HG02938 (cell line): ENCODE measurements at regions not wholly inside any gene's neighbourhood (a gene's known extent, or its start where the extent isn't known, plus 50 kb on each side); places are given as distances from the start of the nearest gene placed in this dataset.
"Not testable (repeated sequence)": the region's sequence is repeated elsewhere in the genome, so short reads cannot be mapped to it uniquely, and the experiment has no call there.

ENCODE experiments used
- ATAC-seq: cut with Tn5 transposase; IDR thresholded peaks from one replicate; pipeline ENCODE4 v1.9.1; 2021; ENCODE audit warnings: mild to moderate bottlenecking, moderate library complexity; ENCODE audit not compliant: unreplicated experiment

DNA sequence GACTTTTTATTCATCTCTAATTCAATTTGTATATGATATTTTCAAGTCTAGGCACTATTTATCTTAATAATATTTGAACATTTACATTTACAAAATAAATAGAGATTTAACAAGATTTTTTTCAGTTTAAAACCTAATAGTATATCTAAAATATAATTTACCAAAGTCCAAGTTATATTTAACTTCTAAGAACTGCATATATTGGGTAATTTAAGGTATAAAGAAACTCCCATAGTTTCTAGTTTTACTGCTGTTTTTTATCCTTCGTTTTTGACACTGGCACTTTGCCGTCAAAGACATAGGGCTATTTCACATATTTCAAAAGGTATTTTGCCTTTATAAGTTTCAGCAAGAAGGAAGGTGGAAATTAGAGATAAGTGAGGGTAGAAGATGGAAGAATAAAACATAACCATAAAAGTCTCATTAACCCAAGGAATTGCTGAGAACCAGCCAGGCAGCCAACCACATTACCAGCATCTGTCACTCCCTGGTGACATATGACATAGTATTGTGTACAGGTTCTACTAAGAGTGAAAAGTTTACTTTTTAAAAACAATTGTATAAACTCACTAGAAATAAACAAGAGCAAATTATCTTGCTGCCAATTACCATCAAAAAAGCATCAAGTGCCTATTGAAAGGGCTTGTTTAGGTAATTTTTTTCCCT is 251.5 kb downstream of the NSUN3 start:
- ATAC-seq, result no peak

DNA sequence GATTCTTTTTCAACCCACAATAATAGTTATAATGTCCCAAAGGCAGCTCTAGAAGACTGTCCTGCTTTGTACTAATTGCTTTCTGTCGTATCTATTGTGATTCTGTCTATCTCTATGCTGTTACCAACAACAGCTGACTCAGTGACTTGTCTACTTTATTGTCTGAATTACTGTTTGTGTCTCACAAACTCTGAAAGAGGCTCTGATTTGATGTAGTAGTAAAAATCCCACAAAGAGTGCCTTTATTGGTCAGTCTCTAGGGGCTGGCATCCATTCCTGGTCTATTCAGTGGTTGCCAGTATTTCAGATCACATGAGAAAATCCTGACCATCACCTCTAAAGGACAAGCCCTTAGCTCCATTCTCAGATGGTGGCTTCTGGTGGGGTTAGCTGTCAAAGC is 254.2 kb downstream of the NSUN3 start:
- ATAC-seq, result no peak

DNA sequence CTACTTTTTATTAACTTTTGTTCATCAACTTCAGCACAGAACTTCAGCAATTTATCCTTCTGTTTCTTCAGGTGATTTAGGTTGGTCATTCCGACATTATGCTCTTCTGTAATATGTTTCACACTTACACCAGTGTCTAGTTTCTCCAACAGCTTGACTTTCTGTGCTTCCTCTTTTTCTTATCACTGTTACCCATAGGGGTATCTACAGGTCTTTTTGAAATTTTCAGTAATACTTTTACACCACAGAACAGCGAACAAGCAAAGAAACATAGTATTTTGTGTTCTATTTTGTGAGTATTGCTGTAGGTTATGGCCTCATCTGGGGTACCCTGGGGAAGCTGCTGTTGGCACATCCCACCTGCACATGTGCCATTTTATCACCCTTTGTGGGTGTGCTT is 260.7 kb downstream of the NSUN3 start:
- no peak for ATAC-seq

DNA sequence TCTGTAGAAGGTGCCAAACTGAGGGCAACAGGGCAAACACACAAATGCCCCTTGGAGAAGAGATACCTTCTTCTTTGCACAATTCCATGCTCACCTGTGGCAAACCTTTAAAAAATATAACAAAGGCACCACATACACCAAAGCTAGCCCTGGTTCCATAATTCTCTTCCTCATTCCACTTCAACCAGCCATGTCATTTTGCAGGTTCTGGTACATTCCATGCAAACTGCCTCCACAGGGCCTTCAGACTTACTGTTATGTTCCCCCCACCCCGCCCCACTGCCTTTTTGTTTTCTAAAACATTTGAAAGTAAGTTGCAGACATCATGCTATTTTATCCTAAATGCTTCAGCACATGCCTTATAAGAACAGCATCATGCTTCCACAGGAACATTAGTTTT is 269.0 kb downstream of the NSUN3 start:
- ATAC-seq, result no peak

DNA sequence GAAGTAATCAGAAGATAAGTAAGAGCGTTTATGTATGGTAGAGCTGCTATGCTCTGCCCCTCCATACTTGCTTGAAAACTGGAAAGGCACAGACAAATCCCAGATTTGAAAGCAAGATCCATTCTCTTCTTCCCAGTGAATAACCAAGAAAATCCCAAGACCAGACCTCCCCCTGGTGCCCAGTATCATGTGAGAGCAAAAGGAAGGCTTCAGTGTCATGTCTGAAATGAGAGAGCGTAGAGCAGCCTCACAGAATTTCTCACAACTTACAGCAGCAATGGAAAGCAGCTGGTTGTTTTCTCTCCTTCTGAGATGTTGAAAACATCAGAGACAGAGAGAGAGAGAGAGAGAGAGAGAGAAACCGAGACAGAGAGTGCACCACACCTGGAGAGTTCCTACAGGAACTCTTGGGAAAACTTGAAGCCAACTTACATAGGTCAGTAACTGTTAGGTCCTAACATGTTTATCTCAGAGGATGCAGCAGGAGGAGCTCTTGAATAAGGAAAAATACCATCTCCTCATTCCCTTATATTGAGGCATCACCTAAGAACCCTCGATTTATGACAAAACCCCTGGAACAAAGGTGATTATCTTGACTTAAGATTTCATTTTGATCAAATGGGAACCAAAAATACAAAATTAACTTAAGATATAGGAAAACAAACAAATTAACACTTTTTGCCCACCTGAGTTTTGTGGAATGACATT is 273.3 kb downstream of the NSUN3 start:
- no peak for ATAC-seq

DNA sequence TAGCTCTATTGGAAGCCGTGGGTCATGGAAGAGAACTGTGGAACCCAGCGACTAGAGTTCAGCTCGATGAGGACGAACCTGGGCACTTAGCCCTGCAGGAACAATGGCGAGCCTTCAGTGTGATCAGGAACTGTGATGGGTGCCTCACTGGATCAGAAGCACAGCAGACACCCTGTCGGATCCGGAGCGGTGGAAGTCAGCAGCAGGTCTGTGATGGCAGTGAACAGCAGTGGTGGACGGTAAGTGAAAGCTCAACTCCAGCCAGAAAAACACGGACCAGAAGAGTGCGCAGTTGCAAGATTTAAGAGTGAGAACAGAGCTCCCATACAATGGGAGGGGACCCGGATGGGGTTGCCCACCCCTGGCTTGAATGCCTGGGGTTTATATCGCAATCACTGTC is 282.2 kb downstream of the NSUN3 start:
- ATAC-seq, result no peak

DNA sequence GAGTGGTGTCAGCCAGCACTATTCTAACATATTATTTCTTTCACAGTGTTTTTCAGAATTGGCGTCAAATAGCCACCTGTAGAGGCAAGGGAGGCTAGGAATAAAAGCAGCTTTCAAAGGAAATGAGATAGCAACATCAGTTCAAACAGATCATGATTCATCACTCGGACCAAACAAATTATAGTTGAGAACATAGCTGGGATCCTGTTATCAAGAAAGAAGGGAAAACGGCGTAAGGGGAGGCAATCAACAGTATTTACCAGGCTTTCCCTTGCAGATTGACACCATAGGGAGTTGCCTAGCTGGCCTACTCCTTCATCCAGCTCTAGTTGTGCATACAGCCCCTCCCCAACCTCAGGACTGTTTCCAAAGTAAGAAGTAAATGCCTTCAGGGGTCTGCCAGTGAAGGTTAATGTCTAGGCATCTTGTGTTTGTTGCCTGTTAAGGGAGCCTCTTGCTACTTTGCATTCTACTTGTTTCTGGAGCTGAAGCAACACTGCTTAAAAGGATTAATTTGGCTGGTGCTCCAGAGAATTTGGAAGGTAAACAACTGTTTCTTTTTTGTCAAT is 286.5 kb downstream of the NSUN3 start:
- ATAC-seq, result no peak

DNA sequence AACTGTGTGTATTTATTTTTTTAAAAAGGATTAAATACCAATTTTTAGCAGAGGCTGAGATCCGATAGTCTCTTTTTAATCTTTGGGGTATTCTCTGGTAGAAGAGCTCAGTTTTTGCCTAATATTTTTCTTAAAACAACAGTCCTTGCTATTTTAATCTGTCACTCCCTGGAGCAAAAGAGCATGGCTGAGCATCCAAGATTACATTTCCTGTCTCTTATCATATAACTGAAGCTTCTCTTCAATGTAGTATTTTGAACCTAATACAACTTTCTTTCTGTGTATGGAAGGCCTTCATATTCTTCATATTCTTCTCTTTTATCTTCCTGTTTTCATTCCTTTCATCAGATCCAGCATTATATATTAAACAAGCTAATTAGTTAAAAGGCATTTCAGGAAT is 293.7 kb downstream of the NSUN3 start:
- no peak for ATAC-seq

DNA sequence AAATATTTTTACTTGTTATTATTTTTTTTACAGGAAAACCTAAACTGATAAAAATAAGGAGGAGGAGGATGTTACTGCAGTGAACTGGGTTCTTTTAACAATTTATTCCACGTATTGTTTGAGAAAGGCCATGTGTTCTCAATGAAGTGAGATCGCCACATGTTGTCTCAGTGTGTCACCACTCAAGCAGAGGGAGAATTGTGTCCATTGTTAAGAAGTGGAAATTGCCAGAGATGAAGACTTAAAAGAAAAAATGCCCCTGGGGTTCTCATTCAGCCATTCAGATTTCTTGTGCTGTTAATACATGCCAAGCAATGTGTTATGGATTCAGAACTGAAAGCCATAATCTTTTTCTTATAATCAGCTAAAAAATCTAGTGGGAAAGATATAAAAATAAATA is 297.1 kb downstream of the NSUN3 start:
- ATAC-seq, result no peak

DNA sequence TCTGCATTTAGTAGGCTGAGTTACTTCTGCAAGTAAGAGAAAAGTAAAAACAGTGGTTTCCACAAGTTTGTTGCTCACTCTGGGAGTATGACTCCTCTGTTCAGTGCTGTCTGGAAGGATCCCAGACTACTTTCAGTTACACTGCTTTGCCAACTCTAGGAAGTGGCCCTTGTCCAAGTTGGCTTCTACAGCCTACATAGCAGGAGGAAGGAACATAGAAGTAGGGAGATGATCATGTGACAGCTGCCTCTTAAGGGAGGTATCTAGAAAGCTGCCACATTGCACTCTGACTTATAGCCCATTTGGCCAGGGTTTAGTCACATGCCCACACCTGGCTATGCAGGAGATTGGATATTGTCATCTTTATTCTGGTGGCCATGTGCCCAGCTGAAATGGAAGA is 298.1 kb downstream of the NSUN3 start:
- no peak for ATAC-seq

DNA sequence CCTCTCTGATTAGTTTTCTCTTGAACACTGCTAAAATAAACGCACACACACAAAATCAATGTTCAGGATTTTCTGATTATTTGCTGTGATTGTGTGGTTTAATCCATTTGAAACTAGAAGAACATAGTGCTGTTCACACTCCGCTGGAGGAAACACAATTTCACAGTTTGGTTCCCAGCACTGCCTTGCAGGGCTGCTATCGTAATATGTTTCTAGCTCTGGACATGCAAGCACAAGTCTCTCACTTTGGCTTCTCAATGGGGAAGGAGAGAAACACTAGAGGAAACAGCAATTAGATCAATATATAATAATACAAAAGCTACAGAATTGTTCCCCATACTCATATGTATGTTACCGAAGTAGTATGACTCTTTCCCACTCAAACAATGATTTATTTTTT is 299.5 kb downstream of the NSUN3 start:
- no peak for ATAC-seq

DNA sequence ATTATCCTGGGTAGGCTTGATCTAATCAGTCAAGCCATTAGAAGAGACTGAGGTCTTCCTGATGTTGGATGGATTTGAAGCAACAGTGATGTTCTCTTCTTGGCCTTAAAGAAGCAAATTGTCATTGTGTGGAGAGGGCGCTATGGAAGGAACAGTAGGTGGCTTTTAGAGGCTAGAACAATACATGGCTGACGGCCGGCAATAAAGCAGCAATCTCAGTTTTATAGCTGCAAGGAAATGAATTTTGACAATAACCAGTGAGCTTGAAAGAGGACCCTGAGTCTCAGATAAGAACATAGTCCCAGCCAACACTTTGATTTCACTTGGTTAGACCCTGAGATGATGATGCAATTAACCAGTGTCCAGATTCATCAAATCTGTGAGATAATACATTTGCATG is 302.1 kb downstream of the NSUN3 start:
- ATAC-seq, result no peak

DNA sequence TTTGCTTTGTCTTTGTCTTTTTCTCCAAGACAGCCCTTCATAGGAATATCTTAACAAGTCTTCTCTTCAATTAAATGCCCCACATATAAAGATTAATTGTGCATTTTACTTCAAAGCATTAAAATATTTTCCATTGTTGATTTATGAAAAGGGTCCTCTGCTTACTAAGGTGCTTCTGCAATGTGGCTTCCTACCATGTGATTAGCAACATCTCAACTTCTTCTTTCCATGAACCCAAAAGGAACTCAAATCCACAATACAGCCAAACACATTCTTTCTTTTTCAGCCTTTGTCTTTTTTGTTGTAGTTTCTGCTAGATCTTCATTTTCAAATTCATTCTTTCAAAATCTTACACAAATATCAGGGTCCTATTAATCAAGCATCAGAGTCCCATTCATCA is 309.2 kb downstream of the NSUN3 start:
- no peak for ATAC-seq

DNA sequence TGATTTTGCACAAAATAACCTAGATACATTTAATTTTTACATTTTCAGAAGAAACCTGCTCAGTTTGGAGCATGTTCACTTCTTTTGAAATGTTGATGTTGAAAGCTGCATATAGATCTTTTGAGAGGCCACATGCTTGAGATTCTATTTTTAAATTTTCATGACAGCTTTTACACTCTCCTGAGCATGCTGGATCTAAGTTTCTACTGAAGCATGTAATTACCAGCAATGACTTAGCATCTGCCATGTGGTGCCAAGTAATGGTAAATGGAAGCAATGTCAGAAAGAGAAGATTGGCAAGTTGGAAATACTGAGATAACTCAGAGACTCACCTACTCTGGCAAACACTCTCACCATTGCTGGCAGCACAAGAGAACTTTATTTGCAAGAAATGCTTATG is 310.6 kb downstream of the NSUN3 start:
- ATAC-seq, result no peak

DNA sequence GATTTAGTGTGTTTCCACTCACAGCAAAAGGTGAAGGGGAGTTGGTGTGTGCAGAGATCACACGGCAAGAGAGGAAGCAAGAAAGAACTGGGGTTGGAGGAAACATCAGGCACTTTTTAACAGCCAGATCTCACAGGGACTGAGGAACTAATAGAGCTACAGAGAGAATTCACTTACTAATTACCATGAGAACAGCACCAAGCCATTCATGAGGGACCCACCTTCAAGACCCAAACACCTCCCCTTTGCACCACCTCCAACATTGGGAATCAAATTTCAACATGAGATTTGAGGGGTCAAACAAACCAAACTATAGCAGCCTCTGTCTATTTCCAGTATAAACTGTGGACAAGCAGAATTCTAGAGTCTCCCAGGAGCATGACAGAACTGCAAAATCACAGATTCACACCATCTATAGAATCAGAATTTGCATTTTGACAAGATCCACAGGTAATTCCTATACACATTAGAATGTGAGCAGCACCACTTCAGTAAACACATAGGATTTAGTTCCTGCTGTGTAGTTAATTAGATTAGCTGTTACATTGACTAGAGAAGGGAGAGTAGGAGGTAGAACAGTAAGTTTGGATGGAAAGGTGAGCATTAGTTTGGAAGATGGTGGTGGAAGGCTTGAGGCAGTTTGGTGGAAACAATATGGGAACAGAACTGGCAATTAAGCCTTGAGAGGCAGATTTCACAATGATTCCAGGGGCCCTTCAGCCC is 311.7 kb downstream of the NSUN3 start:
- ATAC-seq, result no peak

DNA sequence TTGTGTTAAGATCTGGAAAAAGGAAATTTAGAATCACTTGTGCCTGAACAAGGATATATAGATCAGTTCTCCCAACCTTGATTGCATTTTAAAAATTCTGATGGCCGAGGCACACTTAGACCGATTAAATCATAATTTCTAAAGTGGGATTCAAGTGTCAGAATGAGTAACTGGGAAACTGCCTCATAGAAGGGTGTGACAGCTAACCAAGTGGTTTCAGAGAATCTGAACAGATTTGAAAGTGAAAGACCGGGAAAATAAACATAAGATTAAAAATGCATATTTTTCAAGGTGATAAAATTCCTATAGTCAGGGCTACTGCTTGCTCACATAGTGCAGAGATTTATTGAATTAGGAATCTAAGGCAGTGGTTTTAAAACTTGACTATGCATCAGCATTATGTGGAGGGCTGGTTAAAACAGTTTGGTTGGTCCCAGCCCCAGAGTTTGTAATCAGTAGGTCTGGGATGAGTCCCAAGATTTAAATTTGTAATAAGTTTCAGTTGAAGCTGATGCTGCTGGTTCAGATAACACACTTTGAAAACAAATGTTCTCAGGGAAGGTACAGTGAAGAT is 314.3 kb downstream of the NSUN3 start:
- not testable (repeated sequence) for ATAC-seq

DNA sequence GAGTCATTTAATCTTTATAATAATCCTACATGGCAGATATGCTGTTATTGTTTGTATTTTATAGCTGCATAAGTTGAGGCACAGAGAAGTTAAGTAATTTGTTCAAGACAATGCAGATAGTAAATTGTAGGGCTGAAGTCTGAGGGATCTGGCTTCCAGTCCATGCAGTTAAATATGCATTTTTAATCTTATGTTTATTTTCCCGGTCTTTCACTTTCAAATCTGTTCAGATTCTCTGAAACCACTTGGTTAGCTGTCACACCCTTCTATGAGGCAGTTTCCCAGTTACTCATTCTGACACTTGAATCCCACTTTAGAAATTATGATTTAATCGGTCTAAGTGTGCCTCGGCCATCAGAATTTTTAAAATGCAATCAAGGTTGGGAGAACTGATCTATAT is 315.0 kb downstream of the NSUN3 start:
- ATAC-seq, result not testable (repeated sequence)

DNA sequence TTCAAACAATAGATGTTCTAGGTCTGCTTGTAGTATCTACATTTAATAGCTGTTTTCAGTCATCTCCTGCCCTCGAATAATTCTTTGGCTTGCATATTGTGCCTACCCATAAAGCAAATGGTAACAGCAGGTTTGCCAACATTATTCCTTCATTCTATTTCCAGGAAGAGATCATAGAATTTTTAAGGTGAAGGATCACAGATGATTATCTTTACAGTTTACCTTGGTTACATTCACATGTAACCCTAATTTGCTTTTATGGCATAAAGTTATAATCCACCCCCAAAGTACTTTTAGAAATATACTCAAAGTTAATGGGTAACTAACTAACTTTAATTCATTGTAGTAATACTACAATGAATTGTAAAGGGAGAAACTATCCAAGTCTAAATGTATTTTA is 315.5 kb downstream of the NSUN3 start:
- no peak for ATAC-seq

DNA sequence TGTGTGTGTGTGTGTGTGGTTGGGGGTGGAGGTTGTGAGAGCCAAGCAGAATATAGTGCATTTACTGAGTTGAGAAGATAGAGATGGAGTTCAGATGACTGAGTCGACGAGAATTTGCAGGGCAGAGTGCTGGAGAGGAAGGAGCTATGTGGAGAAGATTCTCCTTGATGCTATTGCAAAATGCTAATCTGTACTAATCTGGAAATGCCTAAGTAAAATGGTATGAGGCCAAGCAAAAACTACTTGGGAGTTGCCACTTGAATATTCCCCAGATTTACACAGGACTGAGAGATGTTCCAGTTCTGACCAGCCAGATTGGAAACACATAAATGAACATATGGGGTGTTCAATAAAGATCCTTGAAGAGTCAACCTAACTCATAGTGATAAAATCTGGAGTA is 316.4 kb downstream of the NSUN3 start:
- no peak for ATAC-seq

DNA sequence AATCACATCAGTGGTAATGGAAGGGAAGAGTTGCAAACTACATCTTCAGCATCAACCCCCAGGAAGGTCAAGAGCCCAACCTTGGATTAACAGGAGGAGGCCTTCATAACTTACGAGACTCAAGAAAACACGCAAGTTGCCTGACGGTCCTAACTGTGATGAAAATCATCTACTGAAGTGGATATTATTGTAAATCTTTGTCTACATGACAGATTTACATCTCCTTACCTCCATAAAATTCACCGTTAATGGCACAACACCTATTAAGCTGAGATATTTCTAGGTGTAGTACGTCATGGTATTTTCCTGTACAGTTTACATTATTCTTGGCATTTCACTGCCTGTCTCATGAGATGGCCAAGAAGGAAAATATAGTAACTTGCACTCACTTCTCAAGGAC is 332.0 kb downstream of the NSUN3 start:
- ATAC-seq, result no peak

DNA sequence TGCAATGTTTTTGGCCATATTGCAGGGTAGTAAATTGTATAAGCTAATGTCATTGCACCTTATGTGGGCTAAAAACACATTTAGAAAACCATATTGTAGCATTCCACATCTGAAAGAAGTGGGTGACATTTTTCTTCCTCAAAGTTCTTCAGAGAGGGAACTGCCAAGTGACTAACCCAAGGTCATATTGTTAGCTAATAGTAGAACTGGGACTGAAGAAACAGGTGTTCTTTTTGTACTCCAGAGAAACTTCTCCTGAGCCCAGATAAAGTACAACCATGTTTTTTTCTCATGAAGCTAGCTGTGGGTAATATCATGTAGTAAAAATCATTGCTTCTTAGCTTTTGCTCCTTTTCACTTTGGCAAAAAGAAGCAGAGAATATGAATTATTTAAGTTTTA is 333.0 kb downstream of the NSUN3 start:
- ATAC-seq, result no peak

DNA sequence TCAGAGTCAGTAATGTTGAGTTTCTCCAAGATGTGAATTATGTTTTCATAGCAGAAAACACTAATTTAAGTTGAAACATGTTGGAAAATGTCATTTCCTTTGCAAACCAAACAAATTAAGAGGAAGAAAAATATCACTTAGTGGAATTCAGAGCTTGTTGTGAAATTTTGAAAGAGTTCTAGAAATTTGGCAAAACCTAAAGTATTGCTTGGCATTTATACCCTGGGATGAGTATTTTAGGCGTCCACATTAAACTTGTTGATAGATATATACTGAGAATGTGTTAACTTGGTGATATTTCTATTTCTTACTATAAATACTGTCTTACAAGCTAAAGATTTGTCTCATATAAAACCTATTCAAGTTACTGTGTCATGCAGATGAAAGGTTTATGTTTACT is 335.2 kb downstream of the NSUN3 start:
- ATAC-seq, result no peak
